D721Med (cell line): ENCODE measurements at regions not wholly inside any gene's neighbourhood (a gene's known extent, or its start where the extent isn't known, plus 50 kb on each side); places are given as distances from the start of the nearest gene placed in this dataset.
"Not testable (repeated sequence)": the region's sequence is repeated elsewhere in the genome, so short reads cannot be mapped to it uniquely, and the experiment has no call there.

Source experiments
- DNase-seq: peaks from one replicate; pipeline ENCODE4 v3.0.0; 2011; ENCODE audit warnings: low spot score; ENCODE audit not compliant: insufficient read length
- FAIRE-seq: peaks from 2 replicates; lab custom pipeline; 2011; peaks lifted over from hg19 to GRCh38; lab: Jason Lieb, UNC
- TF ChIP-seq, protein P1 (sequence below): IDR thresholded peaks from 2 replicates; pipeline ENCODE4 v1.5.1; 2012; ENCODE audit warnings: mild to moderate bottlenecking, control low read depth; ENCODE audit not compliant: insufficient read depth; ENCODE audit errors: missing control alignments

DNA sequence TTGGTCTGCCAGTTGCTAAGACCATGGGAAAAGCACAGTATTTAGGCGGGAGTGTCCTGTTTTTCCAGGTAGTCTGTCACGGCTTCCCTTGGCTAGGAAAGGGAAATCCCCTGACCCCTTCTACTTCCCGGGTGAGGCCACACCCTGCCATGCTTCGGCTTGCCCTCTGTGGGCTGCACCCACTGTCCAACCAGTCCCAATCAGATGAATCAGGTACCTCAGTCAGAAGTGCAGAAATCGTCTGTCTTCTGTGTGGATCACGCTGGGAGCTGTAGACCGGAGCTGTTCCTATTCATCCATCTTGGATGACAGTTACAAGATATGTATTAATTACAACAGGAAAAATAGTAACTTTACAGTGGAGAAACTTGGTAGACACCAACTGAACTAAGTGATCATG, 188.2 kb downstream of the TPBG start:
- TF ChIP-seq, protein P1, sequence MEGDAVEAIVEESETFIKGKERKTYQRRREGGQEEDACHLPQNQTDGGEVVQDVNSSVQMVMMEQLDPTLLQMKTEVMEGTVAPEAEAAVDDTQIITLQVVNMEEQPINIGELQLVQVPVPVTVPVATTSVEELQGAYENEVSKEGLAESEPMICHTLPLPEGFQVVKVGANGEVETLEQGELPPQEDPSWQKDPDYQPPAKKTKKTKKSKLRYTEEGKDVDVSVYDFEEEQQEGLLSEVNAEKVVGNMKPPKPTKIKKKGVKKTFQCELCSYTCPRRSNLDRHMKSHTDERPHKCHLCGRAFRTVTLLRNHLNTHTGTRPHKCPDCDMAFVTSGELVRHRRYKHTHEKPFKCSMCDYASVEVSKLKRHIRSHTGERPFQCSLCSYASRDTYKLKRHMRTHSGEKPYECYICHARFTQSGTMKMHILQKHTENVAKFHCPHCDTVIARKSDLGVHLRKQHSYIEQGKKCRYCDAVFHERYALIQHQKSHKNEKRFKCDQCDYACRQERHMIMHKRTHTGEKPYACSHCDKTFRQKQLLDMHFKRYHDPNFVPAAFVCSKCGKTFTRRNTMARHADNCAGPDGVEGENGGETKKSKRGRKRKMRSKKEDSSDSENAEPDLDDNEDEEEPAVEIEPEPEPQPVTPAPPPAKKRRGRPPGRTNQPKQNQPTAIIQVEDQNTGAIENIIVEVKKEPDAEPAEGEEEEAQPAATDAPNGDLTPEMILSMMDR = no peak
- no peak for FAIRE-seq
- DNase-seq = no peak

DNA sequence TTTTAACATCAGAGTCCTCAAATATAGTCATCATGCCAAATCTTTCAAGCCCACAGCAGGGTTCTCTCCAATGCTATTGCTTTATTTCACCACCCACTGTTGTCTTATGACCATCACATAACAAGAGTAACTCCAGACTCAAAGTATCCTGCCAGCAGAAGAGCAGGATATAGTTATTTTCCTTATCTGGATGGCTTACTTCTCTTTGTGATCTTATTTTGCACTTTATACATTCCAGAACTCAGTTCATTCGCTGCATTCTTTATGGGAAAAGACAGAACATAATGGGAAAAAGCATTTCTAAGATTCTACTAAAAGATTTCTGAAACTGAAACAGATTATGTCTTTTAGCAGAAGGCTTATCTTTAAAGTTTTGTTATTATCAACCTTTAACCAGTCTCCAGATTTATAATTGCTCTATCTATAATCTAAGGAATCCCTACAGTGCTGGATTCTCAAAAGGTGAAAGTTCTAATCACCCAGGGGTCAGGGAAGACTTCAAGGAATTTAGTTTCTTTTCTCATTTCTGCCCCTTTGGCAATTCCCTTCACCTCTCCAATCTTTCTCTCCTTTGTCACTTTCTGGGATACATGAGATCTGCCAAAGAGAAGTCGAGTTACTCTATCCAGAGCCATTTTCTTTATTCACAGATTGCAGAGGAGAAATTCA, 190.4 kb downstream of the TPBG start:
- TF ChIP-seq, protein P1 = no peak
- DNase-seq (no peak), FAIRE-seq (no peak)

DNA sequence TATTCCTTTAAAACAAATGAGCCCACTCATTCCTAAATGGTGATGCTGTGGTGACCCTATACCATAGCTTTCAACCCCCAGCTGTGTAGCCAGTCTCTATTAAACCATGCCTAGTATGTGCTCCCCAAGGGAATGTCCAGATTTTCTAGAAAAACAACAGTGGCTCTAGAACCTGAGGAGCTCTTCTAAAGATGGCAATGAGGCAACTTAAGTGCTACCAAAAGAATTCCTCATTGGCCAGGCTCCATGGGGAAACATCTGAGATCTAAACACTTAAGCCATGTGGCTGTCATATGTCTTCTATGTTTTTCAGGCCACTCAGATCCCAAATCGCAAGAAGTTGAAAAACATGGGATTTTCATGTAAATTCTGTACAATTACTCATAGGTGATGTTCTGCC, 191.0 kb downstream of the TPBG start:
- DNase-seq = no peak

GRCh38 chr6:82555801-82556200, 192.2 kb downstream of the TPBG start:
- FAIRE-seq = no peak
- no peak for DNase-seq
- TF ChIP-seq, protein P1 = no peak

More for the DNA sequence above, 191.0 kb downstream of the TPBG start:
- no peak for FAIRE-seq
- TF ChIP-seq, protein P1 = no peak

DNA sequence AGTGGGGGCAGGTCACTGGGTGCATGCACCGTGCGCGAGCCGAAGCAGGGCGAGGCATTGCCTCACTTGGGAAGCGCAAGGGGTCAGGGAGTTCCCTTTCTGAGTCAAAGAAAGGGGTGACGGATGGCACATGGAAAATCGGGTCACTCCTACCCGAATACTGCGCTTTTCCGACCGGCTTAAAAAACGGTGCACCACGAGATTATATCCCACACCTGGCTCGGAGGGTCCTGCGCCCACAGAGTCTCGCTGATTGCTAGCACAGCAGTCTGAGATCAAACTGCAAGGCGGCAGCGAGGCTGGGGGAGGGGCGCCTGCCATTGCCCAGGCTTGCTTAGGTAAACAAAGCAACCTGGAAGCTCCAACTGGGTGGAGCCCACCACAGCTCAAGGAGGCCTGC, 194.9 kb downstream of the TPBG start:
- DNase-seq, FAIRE-seq: not testable (repeated sequence)

GRCh38 chr6:82567621-82568020, 204.0 kb downstream of the TPBG start:
- FAIRE-seq (no peak), DNase-seq (no peak)
- TF ChIP-seq, protein P1 = no peak

DNA sequence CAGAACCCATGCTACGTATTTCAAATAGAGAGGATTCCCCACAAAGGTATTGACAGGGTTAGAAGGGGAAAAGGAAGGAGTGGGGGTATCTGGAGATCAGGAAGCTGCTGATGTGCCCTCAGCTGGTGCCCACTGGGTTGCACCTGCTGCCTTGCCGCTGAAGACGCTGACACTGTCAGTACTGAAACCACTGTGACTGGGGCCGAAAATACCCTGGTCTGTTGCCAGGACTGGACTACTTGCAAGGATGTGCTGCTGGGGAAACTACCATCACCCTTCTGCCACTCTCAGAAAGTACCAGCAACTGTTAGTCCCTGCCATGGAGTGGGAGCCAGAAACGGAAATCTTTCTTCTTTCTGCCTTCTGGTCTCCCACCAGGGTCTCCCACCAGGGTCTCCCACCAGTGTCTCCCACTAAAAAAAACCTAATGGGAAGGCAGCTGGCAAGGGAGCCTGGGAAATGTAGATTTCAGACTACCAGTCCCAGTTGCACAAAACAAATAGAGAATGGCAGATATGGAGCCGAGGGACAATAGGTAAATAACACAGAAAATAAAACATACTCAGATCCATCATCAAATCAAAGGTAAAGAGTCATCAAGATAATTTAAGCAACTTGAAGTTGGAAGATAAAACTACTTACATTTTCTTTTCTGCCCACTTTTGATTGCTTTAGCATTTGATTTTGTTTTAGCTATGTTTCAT, 204.8 kb downstream of the TPBG start:
- no peak for DNase-seq

More for the DNA sequence above, 204.8 kb downstream of the TPBG start:
- TF ChIP-seq, protein P1 = no peak
- no peak for FAIRE-seq
